ENCODE measurements at regions not wholly inside any gene's neighbourhood (a gene's known extent, or its start where the extent isn't known, plus 50 kb on each side); places are given as distances from the start of the nearest gene placed in this dataset.
"Not testable (repeated sequence)": the region's sequence is repeated elsewhere in the genome, so short reads cannot be mapped to it uniquely, and the experiment has no call there.

DNA sequence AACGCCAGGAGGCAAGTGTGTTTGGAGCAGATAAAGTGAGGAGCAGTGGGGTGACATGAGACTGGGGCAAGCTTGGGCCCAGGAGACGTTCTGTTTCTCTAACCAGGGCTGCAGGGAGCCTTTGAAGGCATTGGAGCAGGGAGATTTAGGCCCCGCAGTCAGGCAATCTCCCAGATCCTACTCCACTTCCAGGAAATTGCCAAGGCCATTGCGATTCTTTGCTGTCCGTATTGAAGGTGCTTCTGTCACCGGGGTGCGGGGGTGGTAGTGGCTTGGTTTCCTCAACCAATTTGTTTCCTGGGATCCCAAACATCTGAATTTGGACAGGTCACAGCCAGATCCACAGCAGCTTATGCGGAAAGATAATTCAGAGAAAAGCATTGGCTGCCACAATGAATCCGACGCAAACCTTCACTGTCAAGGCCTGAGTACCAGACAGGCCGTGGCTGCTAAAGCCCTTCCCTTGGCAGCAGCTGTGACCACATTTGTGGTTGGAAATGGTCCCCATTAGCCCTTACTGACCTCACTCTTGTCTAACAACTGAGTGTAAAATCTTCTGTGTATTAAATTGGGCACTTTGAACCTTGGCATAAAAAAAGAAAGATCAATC, 385.6 kb downstream of the PTPRU start:
- DNase-seq = no peak

DNA sequence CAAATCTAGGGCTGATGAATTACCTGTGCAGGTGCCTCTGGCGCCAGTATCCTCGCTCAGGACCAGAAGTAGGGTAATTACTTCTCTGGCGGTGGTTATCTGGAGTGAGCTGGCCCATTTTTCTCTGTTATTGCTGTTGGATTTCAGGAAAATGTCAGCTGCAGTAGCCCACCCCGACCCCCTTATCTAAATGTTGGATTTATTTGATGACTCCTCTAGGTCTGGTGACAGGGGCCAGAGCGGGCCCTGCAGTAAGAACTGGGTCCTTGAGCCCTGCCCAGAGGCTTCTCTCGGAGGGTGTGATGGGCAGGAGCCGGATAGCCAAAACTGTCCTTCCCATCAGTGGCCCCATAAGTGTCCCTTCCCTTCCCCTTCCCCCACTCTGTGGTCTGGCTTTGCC, 384.3 kb downstream of the PTPRU start:
- no peak for DNase-seq

DNA sequence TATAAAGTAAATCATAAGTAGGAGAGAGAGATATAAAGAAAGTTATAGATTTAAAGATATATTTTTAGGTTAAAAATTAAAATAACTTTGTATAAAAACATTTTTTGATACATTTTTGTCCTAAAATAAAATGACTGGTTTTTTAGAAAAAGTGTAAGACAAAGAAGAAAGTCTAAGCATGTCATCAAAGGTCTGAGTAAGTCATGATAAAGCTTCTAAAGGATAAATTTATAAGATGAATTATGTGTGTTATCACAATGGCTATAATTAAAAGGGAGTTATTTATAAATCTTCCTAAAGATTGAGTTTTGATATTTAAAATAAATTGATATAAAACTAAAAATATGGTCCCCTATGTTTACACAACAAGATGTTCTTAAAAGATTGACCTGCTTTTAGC, 370.9 kb downstream of the PTPRU start:
- DNase-seq = no peak

DNA sequence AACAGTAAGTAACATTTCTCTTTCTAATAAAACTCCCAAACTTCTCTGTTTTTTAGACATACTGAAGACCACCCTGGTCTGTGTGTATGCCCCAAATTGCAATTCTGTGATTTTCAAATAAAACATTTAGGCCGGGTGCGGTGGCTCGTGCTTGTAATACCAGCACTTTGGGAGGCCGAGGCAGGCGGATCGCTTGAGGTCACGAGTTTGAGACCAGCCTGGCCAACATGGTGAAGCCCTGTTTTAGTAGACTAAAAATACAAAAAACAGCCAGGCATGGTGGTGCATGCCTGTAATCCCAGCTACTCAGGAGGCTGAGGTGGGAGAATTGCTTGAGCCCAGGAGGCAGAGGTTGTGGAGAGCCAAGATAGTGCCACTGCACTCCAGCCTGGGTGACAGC, 368.5 kb downstream of the PTPRU start:
- DNase-seq = not testable (repeated sequence)

DNA sequence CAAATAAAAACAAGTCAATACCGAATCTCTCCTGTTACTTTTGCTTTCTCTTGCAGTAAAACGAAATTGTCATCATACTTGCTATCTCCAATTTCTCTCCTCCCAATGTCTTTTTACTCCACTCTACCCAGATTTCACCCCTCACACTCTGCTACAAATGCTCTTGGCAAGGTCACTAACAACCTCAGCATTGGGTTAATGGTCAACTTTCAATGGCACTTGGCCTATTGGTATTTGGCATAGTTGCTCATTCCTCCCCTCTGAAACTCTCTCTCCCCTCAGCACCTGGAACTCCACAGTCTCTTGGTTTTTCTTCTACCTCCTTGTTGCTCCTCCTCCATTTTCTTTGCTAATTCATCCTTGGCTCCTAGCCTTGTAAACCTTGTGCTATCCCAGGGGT, 367.3 kb downstream of the PTPRU start:
- DNase-seq = no peak

DNA sequence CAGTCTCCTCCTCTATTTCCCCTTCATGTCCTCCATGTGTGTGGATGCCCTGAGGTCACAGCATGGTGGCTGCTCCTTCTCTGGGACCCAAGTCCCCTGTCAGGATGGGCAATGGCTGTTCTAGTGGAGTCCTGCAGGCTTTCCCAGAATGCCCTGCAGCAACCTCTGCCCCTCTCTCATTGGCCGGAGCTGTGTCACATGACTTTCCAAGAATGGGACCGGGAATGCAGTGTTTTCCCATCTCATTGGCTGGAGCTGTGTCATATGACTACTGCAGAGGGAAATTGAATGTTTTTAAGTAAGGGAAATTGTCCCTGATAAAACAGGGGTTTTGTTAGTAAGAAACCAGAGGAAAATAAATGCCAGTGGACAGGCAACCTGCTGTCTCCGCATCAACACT, 365.9 kb downstream of the PTPRU start:
- no peak for DNase-seq

DNA sequence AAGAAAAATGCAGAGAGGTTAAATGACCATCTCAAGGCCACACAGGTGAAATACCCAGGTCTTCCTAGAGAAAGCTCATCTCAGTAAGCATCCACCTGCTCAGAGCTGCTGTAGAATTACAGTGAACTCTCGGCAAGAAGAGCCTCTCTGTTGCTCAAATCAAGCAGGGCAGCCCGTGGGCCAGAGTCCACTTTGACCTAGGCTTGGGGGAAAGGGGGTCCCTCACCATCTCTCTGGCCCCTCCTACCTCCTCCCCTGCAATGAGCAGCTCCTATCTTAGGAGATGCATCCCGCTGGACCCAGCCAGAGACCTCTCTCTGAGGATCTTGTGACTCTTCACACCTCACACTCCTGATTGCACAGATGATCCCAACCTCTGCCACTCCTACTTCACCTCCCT, 364.7 kb downstream of the PTPRU start:
- DNase-seq = no peak

DNA sequence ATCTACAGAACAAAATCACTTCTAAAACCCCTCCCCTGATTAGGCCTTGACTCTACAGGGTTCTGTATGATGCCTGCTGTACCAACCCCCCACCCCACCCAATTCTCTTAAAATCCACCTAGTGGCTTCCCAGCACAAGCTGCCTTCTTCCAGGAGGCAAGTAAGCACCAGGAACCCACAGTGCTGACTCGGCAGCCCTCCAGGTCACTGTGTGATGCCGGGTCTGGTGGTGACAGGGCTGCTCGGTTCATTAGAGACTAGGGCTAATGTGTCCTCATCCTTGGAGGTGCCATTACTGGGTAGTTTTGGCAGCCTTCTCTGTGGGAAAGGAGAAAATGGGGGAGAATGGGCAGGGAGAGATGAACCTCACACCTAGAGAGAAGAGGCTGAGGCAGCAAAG, 363.5 kb downstream of the PTPRU start:
- no peak for DNase-seq

DNA sequence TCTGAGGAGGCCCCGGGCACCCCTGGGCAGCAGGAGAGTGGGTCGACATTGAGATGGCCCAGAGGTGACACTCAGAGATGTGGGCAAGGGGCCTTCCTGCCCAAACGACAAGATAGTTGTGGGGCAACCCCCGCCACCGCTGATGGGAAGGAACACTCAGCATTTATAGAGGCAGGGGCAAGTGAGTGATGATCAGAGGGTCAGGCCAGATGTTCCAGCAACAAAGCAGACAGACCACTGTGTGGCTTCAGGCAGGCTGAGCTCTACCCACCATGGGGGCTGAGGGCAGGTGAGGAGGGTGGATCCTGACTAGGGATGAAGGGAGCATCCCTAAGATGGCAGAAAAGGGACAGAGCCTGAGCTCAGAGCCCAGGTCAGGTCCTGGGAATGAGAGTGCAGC, 362.7 kb downstream of the PTPRU start:
- no peak for DNase-seq

DNA sequence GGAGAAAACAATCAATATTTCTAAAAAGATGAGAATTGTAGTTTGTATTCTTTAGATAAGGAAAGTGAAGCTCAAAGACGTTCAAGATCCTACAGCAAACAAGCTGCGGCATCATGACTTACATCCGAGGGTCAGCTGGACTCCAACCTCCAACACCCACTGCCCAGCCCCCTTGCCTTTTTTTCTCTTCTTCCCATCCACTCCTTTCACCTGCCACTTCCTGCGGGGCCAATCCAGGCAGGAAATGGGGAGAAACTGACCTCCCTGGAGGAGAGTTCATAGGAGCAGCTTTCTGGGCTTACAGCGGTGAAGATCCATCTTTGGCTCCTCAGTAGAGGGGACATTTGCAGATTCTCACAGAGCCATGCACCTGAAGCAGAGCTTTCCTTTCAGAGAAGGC, 361.5 kb downstream of the PTPRU start:
- DNase-seq = no peak

DNA sequence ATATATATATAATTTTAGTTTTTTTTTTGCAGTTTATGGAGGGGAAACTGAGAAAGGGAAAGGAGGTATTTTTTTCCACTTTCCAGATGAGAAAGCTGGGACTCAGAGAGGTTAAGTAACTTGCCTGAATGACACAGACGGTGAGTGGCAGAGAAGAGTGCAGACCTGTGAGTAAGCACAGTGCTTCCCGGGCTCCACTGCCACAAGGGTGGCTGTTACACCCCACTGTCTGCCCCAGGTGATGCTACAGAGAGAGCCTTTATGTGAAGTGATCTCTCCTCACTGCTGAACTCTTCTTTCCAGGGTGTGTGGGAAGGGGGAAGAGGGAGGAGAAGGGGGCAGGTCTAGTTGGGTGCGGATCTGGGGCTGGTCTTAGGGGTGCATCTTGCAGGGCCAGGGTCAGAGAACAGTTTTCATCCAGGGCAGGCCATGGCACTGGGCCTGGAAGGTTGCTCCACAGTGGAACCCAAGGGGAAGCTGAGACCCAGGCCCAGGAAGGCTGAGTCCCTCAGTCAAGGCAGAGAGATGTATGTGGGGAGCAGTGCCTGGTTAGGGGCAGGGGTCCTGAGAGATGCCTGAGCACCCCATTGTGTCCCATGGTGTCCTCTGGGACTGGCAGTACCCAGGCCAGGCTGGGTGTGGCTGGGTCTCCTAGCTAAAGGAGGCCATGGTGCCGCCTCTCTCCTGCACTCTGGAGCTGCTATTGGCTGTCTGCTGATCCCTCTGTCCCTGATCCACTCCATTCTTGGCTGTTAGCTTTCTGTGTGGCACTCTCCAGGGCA, 357.5 kb downstream of the PTPRU start:
- DNase-seq = no peak

DNA sequence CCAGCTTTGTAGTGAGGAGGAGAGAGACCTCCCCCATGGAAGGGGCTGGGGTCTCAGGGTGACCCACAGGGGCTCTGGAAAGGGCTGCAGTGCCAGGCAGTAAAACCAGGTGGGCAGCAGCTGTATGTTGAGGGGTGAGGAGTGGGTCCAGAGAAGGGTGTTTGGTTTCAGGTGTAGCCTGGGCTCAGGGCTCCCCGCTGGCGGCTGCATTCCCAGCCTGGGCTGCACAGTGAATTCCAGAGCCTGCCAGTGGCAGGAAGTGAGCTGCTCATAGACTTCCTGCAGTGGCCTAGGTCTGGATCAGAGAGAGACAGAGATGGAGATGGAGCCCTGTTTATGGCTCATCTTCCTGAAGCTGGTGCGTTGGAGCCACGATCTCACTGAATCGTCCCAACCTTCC, 356.4 kb downstream of the PTPRU start:
- DNase-seq = no peak

DNA sequence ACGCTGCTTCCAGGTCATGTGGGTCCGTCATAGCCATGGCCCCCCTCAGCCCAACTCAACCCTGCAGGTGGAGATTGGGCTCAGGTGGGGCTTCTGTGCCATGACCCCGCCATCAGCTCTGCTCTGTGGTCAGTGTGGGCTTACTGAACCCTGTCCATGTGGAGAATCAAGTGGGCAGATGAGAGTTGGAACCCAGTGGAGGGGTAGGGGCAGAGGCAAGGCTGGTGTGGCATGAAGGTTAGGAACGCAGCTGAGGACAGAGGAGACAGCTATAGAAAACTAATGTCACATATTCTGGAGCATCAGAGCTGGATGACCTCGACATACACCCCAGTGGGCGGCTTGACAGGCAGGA, 355.9 kb downstream of the PTPRU start:
- DNase-seq = no peak

DNA sequence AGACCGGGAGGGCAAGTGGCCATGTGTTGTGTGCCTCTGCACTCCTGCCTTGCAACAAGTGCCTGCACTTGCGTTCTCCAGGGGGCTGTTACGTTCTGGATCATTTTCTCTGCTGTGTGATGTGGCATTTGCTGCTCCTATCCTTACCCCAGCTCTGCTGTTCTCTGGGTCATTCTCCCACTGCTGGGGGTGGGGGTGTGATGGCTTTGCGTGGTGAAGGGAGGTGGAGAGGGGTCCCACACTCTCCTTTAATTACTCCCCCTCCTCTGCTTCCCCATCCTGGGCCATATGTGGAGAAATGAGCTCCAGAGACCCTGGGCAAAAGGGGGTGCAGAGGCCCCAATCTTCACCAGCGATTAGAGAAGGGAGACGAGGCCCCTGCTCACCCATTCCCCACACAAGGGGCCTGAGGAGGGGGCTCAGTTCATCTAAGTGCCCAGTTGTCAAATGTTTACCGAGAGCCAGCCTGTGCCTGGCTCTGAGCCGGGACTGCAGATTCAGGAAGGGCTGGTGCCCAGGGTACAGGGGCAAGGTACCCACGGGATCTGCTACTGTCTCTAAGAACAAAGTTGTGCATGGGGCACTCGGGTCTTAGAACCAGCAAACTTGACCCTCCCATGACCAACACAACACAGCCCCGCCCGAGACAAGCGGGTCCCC, 355.4 kb downstream of the PTPRU start:
- no peak for DNase-seq

DNA sequence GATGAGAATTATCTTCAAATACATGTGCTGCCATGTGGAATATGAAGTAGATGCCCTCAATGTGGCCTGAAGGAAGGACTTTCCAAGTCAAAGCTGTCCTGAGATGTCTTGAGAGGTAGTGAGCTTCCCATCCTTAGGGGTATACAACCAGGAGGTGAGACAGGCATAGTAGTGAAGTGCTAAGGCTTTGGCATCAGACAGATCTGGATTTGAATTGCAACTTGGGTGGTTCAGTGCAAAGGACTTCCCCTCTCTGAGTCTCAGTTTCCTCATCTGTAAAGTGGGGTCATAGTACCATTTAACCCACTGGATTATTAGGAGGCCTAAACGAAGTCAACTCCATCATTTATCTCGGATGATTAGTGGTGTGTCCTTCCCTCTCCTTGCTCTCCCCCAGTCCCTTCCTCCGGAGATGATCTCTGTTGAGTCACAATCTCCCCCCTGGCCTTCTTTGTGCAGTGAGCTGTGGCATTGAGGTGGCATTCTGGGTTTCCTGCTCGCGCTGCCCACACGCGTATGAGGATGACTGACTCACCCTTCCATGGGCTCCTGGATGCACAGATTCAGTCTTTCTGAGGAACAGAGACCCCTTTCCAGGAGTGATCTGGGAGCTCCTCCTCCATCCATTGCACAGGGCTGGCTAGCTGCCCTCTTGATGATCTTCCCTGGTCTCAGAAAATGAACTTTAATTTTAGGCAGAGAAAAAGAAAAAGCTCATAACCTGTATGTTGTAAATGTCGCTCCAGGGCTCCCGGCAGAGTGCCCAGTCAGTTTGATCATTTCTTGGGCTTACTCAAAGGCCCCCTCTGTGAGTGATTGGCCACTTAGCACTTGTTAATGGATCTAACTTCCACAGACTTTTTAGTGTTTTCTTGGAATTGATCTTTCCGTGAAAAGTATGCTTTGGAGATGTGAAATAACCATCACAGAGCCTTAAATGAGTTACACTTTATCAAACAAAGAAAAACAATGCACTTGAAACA, 354.6 kb downstream of the PTPRU start:
- DNase-seq = no peak

DNA sequence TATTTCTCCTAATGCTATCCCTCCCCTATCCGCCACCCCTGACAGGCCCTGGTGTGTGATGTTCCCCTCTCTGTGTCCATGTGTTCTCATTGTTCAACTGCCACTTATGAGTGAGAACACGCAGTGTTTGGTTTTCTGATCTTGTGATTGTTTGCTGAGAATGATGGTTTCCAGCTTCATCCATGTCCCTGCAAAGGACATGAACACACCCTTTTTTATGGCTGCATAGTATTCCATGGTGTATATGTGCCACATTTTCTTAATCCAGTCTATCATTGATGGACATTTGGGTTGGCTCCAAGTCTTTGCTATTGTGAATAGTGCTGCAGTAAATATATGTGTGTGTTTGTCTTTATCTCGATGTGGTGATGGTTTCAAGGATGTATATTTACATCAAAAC, 353.4 kb downstream of the PTPRU start:
- not testable (repeated sequence) for DNase-seq

DNA sequence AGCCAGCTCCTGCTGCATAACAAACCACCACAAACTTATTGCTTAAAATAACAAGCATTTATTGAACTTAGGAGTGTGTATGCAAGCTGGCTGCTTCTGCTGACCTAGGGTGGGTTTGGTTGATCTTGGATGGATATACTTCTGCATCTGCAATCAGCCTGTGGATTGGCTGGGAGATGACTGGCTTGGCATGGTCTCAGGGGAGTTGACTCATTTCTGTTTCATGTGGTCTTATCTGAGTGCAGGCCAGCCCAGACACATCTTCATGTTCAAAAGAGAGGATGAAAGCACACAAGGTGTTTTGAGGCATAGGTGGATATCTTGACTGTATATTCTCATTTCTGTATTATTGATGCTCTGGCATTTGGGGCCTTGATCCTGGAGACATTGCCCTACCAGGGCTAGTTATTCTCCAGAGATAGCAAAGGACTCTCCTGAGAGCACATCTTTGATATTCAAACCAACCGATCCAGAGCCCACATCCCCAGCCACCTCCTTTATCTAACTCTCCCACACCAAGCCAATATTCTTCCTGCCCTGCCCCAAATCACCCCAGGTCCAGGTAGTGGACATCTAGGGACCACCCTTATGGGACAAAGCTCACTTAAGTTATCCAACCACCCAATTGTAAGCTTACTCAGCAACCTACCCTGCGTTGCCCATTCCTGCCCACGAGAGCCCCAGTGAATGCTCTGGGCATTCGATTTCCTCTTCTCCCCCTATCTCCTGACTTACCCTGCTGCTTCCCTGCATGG, 350.8 kb downstream of the PTPRU start:
- no peak for DNase-seq

DNA sequence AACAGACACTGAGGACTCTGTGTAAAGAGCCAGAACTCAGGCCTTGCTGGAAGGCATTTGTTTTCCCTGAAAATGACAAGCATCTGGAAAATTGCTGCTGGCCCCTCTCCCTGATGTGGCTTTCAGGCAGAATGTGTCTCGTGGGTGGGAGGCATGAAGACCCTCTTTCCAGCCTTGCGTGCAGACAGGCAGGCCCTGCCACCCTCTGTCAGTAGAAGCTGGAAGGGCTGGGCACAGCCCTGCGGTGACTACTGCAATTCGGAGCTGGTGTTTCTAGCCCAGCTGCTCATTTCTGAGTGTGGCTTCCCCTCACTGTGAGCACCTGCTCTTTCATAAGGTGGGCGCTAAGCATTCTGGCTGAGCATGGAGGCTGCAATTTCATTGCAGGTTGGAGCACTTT, 349.9 kb downstream of the PTPRU start:
- no peak for DNase-seq

DNA sequence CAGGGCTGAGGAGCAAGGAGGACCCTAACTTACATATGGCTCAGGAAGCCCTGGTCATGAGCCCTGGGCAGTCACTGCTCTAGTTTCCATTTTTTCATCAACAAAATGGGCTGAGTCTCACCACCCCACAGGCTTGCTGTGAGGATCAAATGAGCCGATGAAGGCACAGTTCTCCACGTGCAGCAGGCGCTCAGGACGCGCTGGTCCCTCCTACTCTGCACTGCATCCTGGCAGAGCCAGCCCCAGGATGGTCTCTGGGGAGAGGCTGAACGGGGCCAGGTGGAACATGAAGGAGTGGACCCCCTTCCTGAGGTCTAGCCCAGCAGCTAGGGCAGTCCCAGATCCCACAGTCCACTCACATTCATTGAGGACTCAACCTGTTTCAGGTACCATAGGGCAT, 349.3 kb downstream of the PTPRU start:
- no peak for DNase-seq

DNA sequence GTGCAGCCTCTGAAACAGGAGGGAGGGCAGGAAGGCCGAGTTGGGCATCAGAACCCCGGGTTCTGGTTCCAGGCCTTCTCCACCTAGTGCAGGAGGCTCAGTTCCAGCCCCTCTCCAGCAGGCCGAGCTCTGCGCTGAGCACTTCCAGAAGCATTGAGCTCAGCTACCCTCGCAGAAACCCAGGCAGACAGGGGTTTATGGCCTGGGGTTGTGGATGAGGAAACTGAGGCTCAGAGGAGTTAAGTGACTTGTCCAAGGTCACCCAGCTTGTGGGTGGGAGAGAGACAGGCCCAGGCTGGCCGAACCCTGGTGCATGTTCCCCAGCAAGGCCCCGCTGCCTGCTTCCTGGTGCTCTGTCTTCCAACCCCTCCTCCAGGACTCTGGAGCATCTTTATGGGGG, 348.9 kb downstream of the PTPRU start:
- DNase-seq = no peak

DNA sequence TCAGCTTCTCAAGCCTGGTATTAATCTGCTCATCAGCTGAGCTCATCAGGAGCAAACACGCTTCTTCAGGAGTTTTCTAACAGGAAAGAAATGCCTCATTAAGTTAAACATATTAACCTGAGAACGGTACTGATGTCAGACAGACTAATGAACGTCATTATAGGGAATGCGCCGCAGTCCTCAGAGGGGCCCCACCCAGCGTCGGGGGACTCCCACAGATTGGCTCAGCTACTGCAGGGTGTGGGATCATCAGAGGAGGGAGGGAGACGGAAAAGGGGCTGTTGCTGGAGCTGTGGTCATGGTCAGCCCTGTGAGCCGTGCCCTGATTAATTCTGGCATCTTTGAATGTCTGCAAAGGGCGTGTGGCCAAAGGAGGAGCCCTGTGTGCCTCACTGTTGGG, 348.5 kb downstream of the PTPRU start:
- DNase-seq = no peak

DNA sequence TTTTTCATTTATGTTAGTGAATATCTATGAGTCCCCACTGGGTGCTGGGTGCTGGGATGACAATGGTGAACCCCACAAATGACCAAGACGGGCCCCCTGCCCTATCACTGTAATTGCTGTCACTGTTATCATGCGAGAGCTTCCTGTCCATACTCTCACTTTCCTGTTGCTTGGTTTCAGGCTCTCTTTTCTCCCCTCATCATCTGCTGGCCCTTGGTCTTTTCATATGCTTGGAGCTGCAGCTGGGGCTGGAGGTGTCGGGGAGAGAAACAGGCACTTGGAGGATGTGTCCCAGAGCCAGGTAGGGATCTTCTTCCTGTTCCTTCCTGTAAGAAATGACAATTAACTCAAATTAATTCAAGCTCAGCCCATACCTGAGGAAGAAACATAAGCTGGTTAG, 348.0 kb downstream of the PTPRU start:
- DNase-seq = no peak

DNA sequence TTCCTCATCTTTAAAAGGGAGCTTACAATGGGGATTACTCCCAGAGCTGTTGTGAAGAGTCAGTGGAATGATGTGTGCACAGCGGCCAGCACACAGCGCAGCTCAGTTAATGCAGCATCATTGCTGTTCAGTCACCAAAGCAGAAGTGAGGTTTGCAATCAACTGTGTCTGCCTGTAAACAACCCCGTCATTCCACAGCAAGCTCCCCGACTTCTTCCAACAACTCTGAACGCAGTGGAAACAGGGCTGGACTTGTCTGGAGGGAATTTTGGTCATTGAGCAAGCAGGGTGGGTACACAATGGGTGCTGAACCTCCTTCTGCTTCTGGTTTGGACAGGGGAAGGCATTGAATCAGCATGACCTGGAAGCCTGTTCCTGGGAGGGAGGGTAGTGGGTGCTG, 347.4 kb downstream of the PTPRU start:
- no peak for DNase-seq
